CD8-positive, alpha-beta memory T cell (primary cell): ENCODE measurements at regions not wholly inside any gene's neighbourhood (a gene's known extent, or its start where the extent isn't known, plus 50 kb on each side); places are given as distances from the start of the nearest gene placed in this dataset.

ENCODE experiments used
- CTCF ChIA-PET: fragments of 350-600 bp; sonication (Branson Sonifier 250); formaldehyde crosslinking; loops from one replicate; lab custom pipeline; 2021; ENCODE audit warnings: antibody characterized with exemption; lab: Charles Lee
- POLR2A ChIA-PET: fragments of 350-600 bp; sonication (Branson Sonifier 250); formaldehyde crosslinking; loops from one replicate; lab custom pipeline; 2021; ENCODE audit warnings: antibody characterized with exemption; lab: Charles Lee
- DNase-seq, 5 donors: peaks; one replicate each; pipeline versions ENCODE4 v3.0.0 to v3.0.0-alpha.2; 2020 to 2022; ENCODE audit warnings: mixed read lengths in 1 of 5
- H3K27ac ChIP-seq: one replicate; pipeline ENCODE4 v1.7.0; 2013; ENCODE audit warnings: low read depth, mild to moderate bottlenecking, low read length, moderate library complexity
- H3K27me3 ChIP-seq: 2 replicates; pipeline ENCODE4 v1.7.0; 2013; ENCODE audit warnings: low read length, mild to moderate bottlenecking; ENCODE audit not compliant: insufficient read depth, poor library complexity, severe bottlenecking
- H3K36me3 ChIP-seq: 2 replicates; pipeline ENCODE4 v1.7.0; 2013; ENCODE audit warnings: mild to moderate bottlenecking, low read length, moderate library complexity; ENCODE audit not compliant: insufficient read depth
- H3K4me1 ChIP-seq: 2 replicates; pipeline ENCODE4 v1.7.0; 2013; ENCODE audit warnings: mild to moderate bottlenecking, low read length, moderate library complexity; ENCODE audit not compliant: insufficient read depth
- H3K4me3 ChIP-seq: 2 replicates; pipeline ENCODE4 v1.7.0; 2013; ENCODE audit warnings: mild to moderate bottlenecking, low read length
- H3K9me3 ChIP-seq: 2 replicates; pipeline ENCODE4 v1.7.0; 2013; ENCODE audit warnings: mild to moderate bottlenecking, low read length
- H3K27ac Mint-ChIP-seq, 8 donors: one replicate each; pipeline ENCODE4 v1.8.0; 2020 to 2021; ENCODE audit warnings: mixed read lengths in 8 of 8, mild to moderate bottlenecking in 6 of 8, inconsistent platforms in 3 of 8, moderate library complexity in 3 of 8
- H3K27me3 Mint-ChIP-seq, 2 donors: one replicate each; pipeline ENCODE4 v1.8.0; 2020 to 2021; ENCODE audit warnings: mixed read lengths in 2 of 2, mild to moderate bottlenecking in 1 of 2, moderate library complexity in 1 of 2
- H3K36me3 Mint-ChIP-seq, 3 donors: one replicate each; pipeline ENCODE4 v1.8.0; 2020 to 2021; ENCODE audit warnings: mixed read lengths in 3 of 3, inconsistent platforms in 1 of 3, mild to moderate bottlenecking in 1 of 3
- H3K4me1 Mint-ChIP-seq, 3 donors: one replicate each; pipeline ENCODE4 v1.8.0; 2020 to 2021; ENCODE audit warnings: mixed read lengths in 3 of 3, inconsistent platforms in 1 of 3, mild to moderate bottlenecking in 1 of 3
- H3K4me3 Mint-ChIP-seq, 7 donors: one replicate each; pipeline ENCODE4 v1.8.0; 2020 to 2021; ENCODE audit warnings: mixed read lengths in 7 of 7, mild to moderate bottlenecking in 6 of 7, moderate library complexity in 4 of 7, inconsistent platforms in 2 of 7
- H3K9me3 Mint-ChIP-seq, 5 donors: one replicate each; pipeline ENCODE4 v1.8.0; 2020 to 2022; ENCODE audit warnings: mixed read lengths in 5 of 5, mild to moderate bottlenecking in 3 of 5, moderate library complexity in 2 of 5, inconsistent platforms in 1 of 5

- POLR2A ChIA-PET: no interaction called here
- H3K4me3 Mint-ChIP-seq: peak overlapping the region in 6 of 7 donors; percentile 7 to 58 (median 42)
- CTCF ChIA-PET: no interaction called here
- H3K27me3 Mint-ChIP-seq: peaks cover 57 to 79% of the 10 kb centered on the region in 2 donors
- Histone ChIP-seq H3K27me3 (peaks cover 47% of the 10 kb centered on the region), H3K9me3 (no peaks in the 10 kb centered on the region), H3K4me3 (no peak overlapping the region), H3K36me3 (no peaks in the 10 kb centered on the region), H3K27ac (no peak overlapping the region), H3K4me1 (peaks cover 10% of the 10 kb centered on the region)
- DNase-seq: no peak
- H3K9me3 Mint-ChIP-seq: peaks cover 0 to 1% (median 0%) of the 10 kb centered on the region in 5 donors
- H3K4me1 Mint-ChIP-seq: peaks cover 27 to 56% (median 30%) of the 10 kb centered on the region in 3 donors
- no peak overlapping the region for H3K27ac Mint-ChIP-seq
- H3K36me3 Mint-ChIP-seq: no peaks in the 10 kb centered on the region
These were observed 76.9 kb downstream of the INSIG1 start for GRCh38 chr7:155374276-155375252.

GRCh38 chr7:155375337-155376277 is 77.9 kb downstream of the INSIG1 start:
- H3K27ac Mint-ChIP-seq: peak overlapping the region in 1 of 8 donors; percentile 23
- peak overlapping the region in 4 of 7 donors; percentile 33 to 61 (median 53) for H3K4me3 Mint-ChIP-seq
- ChIA-PET POLR2A (no interaction called here), CTCF (no interaction called here)
- H3K27me3 Mint-ChIP-seq: peaks cover 62 to 80% of the 10 kb centered on the region in 2 donors
- H3K27ac ChIP-seq: no peak overlapping the region
- H3K27me3 ChIP-seq: peaks cover 50% of the 10 kb centered on the region
- H3K36me3 Mint-ChIP-seq: no peaks in the 10 kb centered on the region
- H3K4me1 ChIP-seq: peaks cover 15% of the 10 kb centered on the region
- no peaks in the 10 kb centered on the region for H3K36me3 ChIP-seq
- peaks cover 35 to 65% (median 40%) of the 10 kb centered on the region in 3 donors for H3K4me1 Mint-ChIP-seq
- H3K9me3 Mint-ChIP-seq: peaks cover 0 to 1% (median 0%) of the 10 kb centered on the region in 5 donors
- no peak overlapping the region for H3K4me3 ChIP-seq
- H3K9me3 ChIP-seq: no peaks in the 10 kb centered on the region
- no peak for DNase-seq

- H3K9me3 Mint-ChIP-seq: peaks cover 0 to 3% (median 0%) of the 10 kb centered on the region in 5 donors
- no peaks in the 10 kb centered on the region for H3K36me3 Mint-ChIP-seq
- Histone ChIP-seq H3K36me3 (no peaks in the 10 kb centered on the region), H3K9me3 (no peaks in the 10 kb centered on the region), H3K27me3 (peaks cover 60% of the 10 kb centered on the region), H3K27ac (no peak overlapping the region), H3K4me3 (no peak overlapping the region), H3K4me1 (peaks cover 20% of the 10 kb centered on the region)
- ChIA-PET POLR2A (no interaction called here), CTCF (no interaction called here)
- peaks cover 39 to 75% (median 46%) of the 10 kb centered on the region in 3 donors for H3K4me1 Mint-ChIP-seq
- peak overlapping the region in 1 of 8 donors; percentile 8 for H3K27ac Mint-ChIP-seq
- DNase-seq: no peak
- peak overlapping the region in 1 of 7 donors; percentile 20 for H3K4me3 Mint-ChIP-seq
- peaks cover 62 to 83% of the 10 kb centered on the region in 2 donors for H3K27me3 Mint-ChIP-seq
These were observed 79.6 kb downstream of the INSIG1 start for GRCh38 chr7:155377071-155377837.

- Mint-ChIP-seq H3K27ac (no peak overlapping the region), H3K4me3 (peak overlapping the region in 1 of 7 donors; percentile 22), H3K36me3 (no peaks in the 10 kb centered on the region), H3K27me3 (peaks cover 62 to 83% of the 10 kb centered on the region in 2 donors), H3K4me1 (peaks cover 35 to 74% (median 41%) of the 10 kb centered on the region in 3 donors), H3K9me3 (peaks cover 0 to 3% (median 0%) of the 10 kb centered on the region in 5 donors)
- ChIA-PET CTCF (interaction anchor here (0.8 to 1.4 kb wide), 4 partner anchors 12 to 464 kb away, joined by 3 to 4 read pairs (median 4); no protein-coding TSS in a partner anchor), POLR2A (no interaction called here)
- no peak for DNase-seq
- peaks cover 56% of the 10 kb centered on the region for H3K27me3 ChIP-seq
- H3K4me3 ChIP-seq: no peak overlapping the region
- no peak overlapping the region for H3K27ac ChIP-seq
- H3K36me3 ChIP-seq: no peaks in the 10 kb centered on the region
- peaks cover 20% of the 10 kb centered on the region for H3K4me1 ChIP-seq
- H3K9me3 ChIP-seq: no peaks in the 10 kb centered on the region
These were observed 79.9 kb upstream of the EN2 start for GRCh38 chr7:155377838-155378579.

GRCh38 chr7:155378580-155378934 is 79.4 kb upstream of the EN2 start:
- peaks cover 62 to 83% of the 10 kb centered on the region in 2 donors for H3K27me3 Mint-ChIP-seq
- peaks cover 20% of the 10 kb centered on the region for H3K4me1 ChIP-seq
- H3K27me3 ChIP-seq: peaks cover 51% of the 10 kb centered on the region
- no peaks in the 10 kb centered on the region for H3K9me3 ChIP-seq
- H3K36me3 ChIP-seq: no peaks in the 10 kb centered on the region
- H3K4me3 Mint-ChIP-seq: no peak overlapping the region
- no peak overlapping the region for H3K27ac ChIP-seq
- peak overlapping the region in 1 of 8 donors; percentile 39 for H3K27ac Mint-ChIP-seq
- H3K4me3 ChIP-seq: no peak overlapping the region
- ChIA-PET CTCF (interaction anchor here (0.8 to 1.4 kb wide), 4 partner anchors 12 to 465 kb away, joined by 3 to 4 read pairs (median 4); no protein-coding TSS in a partner anchor), POLR2A (no interaction called here)
- peaks cover 0 to 3% (median 0%) of the 10 kb centered on the region in 5 donors for H3K9me3 Mint-ChIP-seq
- no peaks in the 10 kb centered on the region for H3K36me3 Mint-ChIP-seq
- no peak for DNase-seq
- peaks cover 29 to 69% (median 36%) of the 10 kb centered on the region in 3 donors for H3K4me1 Mint-ChIP-seq

- ChIA-PET CTCF (interaction anchor here (0.7 to 1.5 kb wide), 9 partner anchors 11 to 389 kb away, joined by 3 to 4 read pairs (median 3); no protein-coding TSS in a partner anchor), POLR2A (no interaction called here)
- no peak overlapping the region for H3K4me3 Mint-ChIP-seq
- Histone ChIP-seq H3K4me1 (peaks cover 20% of the 10 kb centered on the region), H3K27ac (no peak overlapping the region), H3K27me3 (peaks cover 51% of the 10 kb centered on the region), H3K9me3 (no peaks in the 10 kb centered on the region), H3K36me3 (no peaks in the 10 kb centered on the region), H3K4me3 (no peak overlapping the region)
- H3K36me3 Mint-ChIP-seq: no peaks in the 10 kb centered on the region
- H3K27me3 Mint-ChIP-seq: peaks cover 61 to 83% of the 10 kb centered on the region in 2 donors
- DNase-seq: no peak
- H3K9me3 Mint-ChIP-seq: peaks cover 0 to 3% (median 0%) of the 10 kb centered on the region in 5 donors
- peaks cover 29 to 64% (median 35%) of the 10 kb centered on the region in 3 donors for H3K4me1 Mint-ChIP-seq
- no peak overlapping the region for H3K27ac Mint-ChIP-seq
These were observed 78.7 kb upstream of the EN2 start for GRCh38 chr7:155378959-155379871.
